ENCODE measurements at regions not wholly inside any gene's neighbourhood (a gene's known extent, or its start where the extent isn't known, plus 50 kb on each side); places are given as distances from the start of the nearest gene placed in this dataset.
A peak's percentile ranks its signal among the peaks of the same experiment; 100 is the strongest.

DNA sequence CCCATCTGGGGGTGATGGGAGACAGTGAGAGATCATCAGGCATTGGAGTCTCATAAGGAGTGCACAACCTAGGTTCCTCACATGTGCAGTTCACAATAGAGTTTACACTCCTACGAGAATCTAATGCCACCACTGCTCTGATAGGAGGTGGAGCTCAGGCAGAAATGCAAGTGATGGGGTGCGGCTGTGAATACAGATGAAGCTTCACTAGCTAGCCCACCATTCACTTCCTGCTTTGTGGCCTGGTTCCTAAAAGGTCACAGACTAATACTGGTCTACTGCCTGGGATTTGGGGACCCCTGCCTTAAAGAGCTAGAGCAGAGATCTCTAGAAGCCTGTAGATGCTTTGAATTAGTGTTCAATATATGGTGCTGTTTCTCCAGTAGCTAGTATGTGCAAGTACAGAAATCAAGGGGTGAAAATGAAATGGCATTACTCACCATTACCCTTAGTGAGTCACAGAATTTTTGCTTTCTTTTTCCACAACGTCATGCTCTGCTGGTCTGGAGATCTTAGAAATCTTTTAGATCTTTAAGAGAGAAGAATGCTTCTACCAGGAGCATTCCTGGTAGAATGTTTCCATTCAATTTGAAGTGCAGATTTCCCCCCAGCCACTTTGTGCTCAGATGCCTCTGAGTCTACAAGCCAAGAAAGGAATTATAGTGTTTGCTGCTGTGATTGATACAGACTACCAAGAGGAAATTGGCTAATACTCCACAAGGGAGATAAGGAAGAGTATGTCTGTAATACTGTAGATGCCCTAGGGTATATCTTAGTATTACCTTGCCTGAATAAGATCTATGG is 2301.2 kb downstream of the PCDH9 start:
- H3K27ac ChIP-seq (ENCODE audit: low read length), result no peak overlapping the region
- H3K27me3 ChIP-seq (ENCODE audit: low read depth, low read length), result no peaks in the 10 kb centered on the region
- H3K4me3 ChIP-seq (ENCODE audit: low read depth in 1 of 2, low read length in 2 of 2), result no peak overlapping the region
- no peaks in the 10 kb centered on the region for H3K9me3 ChIP-seq (ENCODE audit: control insufficient read depth in 1 of 2, low read length in 2 of 2)
- no peaks in the 10 kb centered on the region for H3K36me3 ChIP-seq (ENCODE audit: control insufficient read depth in 1 of 2, insufficient read depth in 2 of 2, low read length in 2 of 2)
- H3K4me1 ChIP-seq (ENCODE audit: control insufficient read depth in 1 of 2, insufficient read depth in 2 of 2, low read length in 2 of 2), result no peaks in the 10 kb centered on the region

DNA sequence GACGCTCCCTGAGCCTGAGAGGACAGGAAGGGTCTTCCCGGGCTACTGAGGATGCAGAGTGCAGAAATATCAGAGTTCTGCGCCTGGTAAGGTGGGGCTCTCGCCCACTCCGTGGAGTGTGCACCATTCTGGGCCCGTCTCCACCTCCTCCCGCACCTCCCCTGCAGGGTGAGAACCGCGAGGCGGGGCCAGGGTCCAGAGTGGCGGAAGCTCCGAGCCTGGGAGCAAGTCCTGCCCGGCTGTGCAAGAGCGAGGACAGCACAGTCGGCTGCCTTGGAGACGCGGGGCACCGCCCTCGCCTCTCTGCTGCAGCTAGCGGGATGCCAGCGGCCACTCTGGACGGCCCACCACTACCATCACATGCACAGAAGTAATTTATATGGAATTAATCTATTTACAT is 2304.4 kb downstream of the PCDH9 start:
- Histone ChIP-seq H3K4me1 (ENCODE audit: control insufficient read depth in 1 of 2, insufficient read depth in 2 of 2, low read length in 2 of 2) (no peaks in the 10 kb centered on the region), H3K27ac (ENCODE audit: low read length) (no peak overlapping the region), H3K27me3 (ENCODE audit: low read depth, low read length) (no peaks in the 10 kb centered on the region), H3K36me3 (ENCODE audit: control insufficient read depth in 1 of 2, insufficient read depth in 2 of 2, low read length in 2 of 2) (no peaks in the 10 kb centered on the region), H3K4me3 (ENCODE audit: low read depth in 1 of 2, low read length in 2 of 2) (no peak overlapping the region), H3K9me3 (ENCODE audit: control insufficient read depth in 1 of 2, low read length in 2 of 2) (no peaks in the 10 kb centered on the region)

DNA sequence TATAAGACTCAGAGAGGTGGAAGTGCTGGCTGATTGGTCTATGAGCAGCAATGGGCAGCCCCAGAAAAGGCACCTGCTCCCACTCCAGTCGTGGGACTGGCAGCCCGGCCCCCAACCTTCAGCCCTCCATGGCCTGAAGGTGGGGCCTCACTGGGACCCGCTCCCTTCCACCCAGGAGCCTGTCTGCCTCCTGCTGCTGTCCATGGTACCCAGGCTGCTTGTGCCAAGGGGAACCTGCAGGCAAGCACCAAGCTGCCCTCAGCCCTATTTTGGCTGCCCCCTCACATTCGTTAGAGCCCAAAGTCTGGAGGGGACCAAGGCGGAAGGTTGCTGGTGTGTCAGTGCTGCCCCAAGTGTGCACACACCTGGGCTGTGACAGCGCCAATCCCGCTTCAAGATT is 2304.9 kb downstream of the PCDH9 start:
- no peak overlapping the region for H3K4me3 ChIP-seq (ENCODE audit: low read depth in 1 of 2, low read length in 2 of 2)
- H3K27me3 ChIP-seq (ENCODE audit: low read depth, low read length), result no peaks in the 10 kb centered on the region
- H3K27ac ChIP-seq (ENCODE audit: low read length), result no peak overlapping the region
- no peaks in the 10 kb centered on the region for H3K9me3 ChIP-seq (ENCODE audit: control insufficient read depth in 1 of 2, low read length in 2 of 2)
- no peaks in the 10 kb centered on the region for H3K36me3 ChIP-seq (ENCODE audit: control insufficient read depth in 1 of 2, insufficient read depth in 2 of 2, low read length in 2 of 2)
- no peaks in the 10 kb centered on the region for H3K4me1 ChIP-seq (ENCODE audit: control insufficient read depth in 1 of 2, insufficient read depth in 2 of 2, low read length in 2 of 2)

DNA sequence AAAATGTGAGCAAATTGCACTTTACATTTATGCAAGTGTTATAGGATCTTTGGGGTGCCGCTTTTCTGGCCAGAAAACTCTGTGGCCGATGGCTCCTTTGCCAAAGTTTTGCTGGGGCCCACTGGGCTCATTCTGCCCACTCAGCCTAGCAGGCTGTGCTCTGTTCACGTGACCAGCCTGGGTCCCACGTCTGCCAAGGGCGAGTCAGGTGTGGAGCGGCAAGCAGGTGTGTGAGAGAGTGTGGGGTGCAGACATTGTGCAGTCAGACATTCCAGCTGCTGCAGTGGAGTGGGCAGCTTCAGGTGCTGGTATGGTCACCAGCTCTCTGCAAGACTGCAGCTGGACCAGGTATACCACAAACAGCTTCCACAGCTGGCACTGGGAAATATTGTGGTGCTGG is 2305.7 kb downstream of the PCDH9 start:
- no peaks in the 10 kb centered on the region for H3K36me3 ChIP-seq (ENCODE audit: control insufficient read depth in 1 of 2, insufficient read depth in 2 of 2, low read length in 2 of 2)
- H3K27ac ChIP-seq (ENCODE audit: low read length), result no peak overlapping the region
- no peak overlapping the region for H3K4me3 ChIP-seq (ENCODE audit: low read depth in 1 of 2, low read length in 2 of 2)
- no peaks in the 10 kb centered on the region for H3K9me3 ChIP-seq (ENCODE audit: control insufficient read depth in 1 of 2, low read length in 2 of 2)
- no peaks in the 10 kb centered on the region for H3K27me3 ChIP-seq (ENCODE audit: low read depth, low read length)
- no peaks in the 10 kb centered on the region for H3K4me1 ChIP-seq (ENCODE audit: control insufficient read depth in 1 of 2, insufficient read depth in 2 of 2, low read length in 2 of 2)

DNA sequence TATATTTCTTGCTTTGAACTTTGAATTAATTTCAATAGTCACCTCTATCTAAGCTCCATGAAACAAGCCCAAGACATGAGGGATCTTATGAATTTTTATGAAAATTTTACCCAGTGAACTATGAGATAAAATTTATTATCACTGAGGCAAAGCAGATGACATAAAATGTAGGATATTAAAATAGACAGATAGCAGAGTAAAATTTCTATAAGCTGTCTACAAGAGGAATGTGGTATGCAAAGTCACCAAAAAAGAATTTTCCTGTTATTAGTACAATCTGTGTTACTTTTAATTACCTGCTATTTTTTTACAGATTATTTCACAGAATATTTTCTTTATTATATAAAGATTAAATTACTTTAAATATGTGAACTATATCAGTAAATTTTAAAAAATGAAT is 2312.6 kb downstream of the PCDH9 start:
- peaks cover 0 to 4% of the 10 kb centered on the region in 2 donors for H3K9me3 ChIP-seq (ENCODE audit: control insufficient read depth in 1 of 2, low read length in 2 of 2)
- no peaks in the 10 kb centered on the region for H3K36me3 ChIP-seq (ENCODE audit: control insufficient read depth in 1 of 2, insufficient read depth in 2 of 2, low read length in 2 of 2)
- H3K27me3 ChIP-seq (ENCODE audit: low read depth, low read length), result no peaks in the 10 kb centered on the region
- H3K27ac ChIP-seq (ENCODE audit: low read length), result no peak overlapping the region
- no peaks in the 10 kb centered on the region for H3K4me1 ChIP-seq (ENCODE audit: control insufficient read depth in 1 of 2, insufficient read depth in 2 of 2, low read length in 2 of 2)
- no peak overlapping the region for H3K4me3 ChIP-seq (ENCODE audit: low read depth in 1 of 2, low read length in 2 of 2)

DNA sequence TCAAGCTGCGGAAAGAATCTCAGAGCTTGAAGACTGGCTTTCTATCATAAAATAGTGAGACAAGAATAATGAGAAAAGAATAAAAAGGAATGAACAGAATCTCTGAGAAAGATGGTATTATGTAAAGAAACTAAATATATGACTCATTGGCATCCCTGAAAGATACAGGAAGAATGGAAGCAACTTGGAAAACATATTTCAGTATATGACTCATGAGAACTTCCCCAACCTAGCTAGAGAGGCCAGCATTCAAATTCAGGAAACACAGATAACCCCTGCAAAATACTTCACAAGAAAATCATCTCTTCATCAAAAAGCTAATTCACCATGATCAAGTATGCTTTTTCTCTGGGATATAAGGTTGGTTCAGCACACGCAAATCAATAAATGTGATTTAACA is 2318.0 kb downstream of the PCDH9 start:
- Histone ChIP-seq H3K27me3 (ENCODE audit: low read depth, low read length) (no peaks in the 10 kb centered on the region), H3K4me1 (ENCODE audit: control insufficient read depth in 1 of 2, insufficient read depth in 2 of 2, low read length in 2 of 2) (no peaks in the 10 kb centered on the region), H3K4me3 (ENCODE audit: low read depth in 1 of 2, low read length in 2 of 2) (no peak overlapping the region), H3K27ac (ENCODE audit: low read length) (no peak overlapping the region), H3K9me3 (ENCODE audit: control insufficient read depth in 1 of 2, low read length in 2 of 2) (peaks cover 0 to 4% of the 10 kb centered on the region in 2 donors), H3K36me3 (ENCODE audit: control insufficient read depth in 1 of 2, insufficient read depth in 2 of 2, low read length in 2 of 2) (no peaks in the 10 kb centered on the region)

DNA sequence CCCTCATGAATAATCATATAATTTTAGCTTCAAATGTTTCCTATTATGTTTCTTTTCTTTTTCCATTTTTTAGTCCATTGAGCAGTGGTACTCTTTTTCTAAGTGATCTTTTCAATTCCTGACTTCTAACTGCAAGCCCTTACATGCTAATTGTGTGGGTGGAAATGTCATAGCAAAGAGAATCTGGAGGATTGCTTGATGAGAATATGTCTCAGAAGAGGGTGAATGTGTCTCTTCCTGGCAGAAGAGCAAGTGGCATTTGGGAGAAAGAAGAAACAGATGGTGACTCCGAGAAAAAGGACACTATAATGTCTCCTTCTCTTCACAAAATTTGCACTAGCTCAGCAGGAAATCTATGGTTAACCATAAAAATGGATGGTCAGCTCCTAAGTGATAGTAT is 2320.0 kb downstream of the PCDH9 start:
- no peak overlapping the region for H3K27ac ChIP-seq (ENCODE audit: low read length)
- no peaks in the 10 kb centered on the region for H3K27me3 ChIP-seq (ENCODE audit: low read depth, low read length)
- no peaks in the 10 kb centered on the region for H3K4me1 ChIP-seq (ENCODE audit: control insufficient read depth in 1 of 2, insufficient read depth in 2 of 2, low read length in 2 of 2)
- peaks cover 0 to 4% of the 10 kb centered on the region in 2 donors for H3K9me3 ChIP-seq (ENCODE audit: control insufficient read depth in 1 of 2, low read length in 2 of 2)
- H3K36me3 ChIP-seq (ENCODE audit: control insufficient read depth in 1 of 2, insufficient read depth in 2 of 2, low read length in 2 of 2), result no peaks in the 10 kb centered on the region
- no peak overlapping the region for H3K4me3 ChIP-seq (ENCODE audit: low read depth in 1 of 2, low read length in 2 of 2)

DNA sequence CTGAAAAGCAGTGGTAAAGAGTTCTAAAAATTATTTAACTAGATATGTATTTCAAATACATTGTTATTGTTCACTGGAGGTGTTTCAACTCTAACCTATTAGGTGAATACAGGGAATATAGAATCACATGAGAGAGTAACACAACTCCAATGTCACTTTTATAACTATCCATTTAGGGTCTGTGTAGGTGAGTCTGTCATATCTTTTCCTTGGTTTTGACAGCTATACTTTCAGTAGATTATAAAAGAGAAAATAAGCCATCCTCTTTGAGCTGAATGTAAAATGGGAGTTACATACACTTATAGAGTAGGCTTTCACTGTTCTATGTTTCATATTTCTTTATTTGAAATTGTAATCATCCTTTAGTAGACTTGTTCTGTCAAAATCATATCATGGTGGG is 2321.0 kb downstream of the PCDH9 start:
- Histone ChIP-seq H3K9me3 (ENCODE audit: control insufficient read depth in 1 of 2, low read length in 2 of 2) (peaks cover 0 to 4% of the 10 kb centered on the region in 2 donors), H3K36me3 (ENCODE audit: control insufficient read depth in 1 of 2, insufficient read depth in 2 of 2, low read length in 2 of 2) (no peaks in the 10 kb centered on the region), H3K27me3 (ENCODE audit: low read depth, low read length) (no peaks in the 10 kb centered on the region), H3K4me3 (ENCODE audit: low read depth in 1 of 2, low read length in 2 of 2) (no peak overlapping the region), H3K4me1 (ENCODE audit: control insufficient read depth in 1 of 2, insufficient read depth in 2 of 2, low read length in 2 of 2) (no peaks in the 10 kb centered on the region), H3K27ac (ENCODE audit: low read length) (no peak overlapping the region)

DNA sequence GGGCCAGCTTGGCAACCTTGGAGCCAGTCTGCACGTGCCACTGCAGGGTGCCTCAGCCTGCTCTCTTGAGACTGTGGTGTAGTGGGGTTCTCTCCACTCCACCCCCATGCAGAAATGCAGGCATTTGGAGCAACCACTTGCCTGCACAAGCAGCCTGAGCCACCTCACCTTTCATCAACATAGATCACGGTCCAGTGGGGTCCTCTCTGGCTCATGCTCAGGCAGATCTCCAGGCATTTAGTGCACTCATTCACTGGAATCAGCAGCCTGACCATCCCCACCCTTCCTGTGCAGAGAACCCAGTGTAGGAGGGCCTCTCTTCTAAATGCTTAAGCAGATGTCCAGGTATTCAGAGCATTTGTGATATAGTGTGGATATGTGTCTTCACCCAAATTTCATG is 2330.1 kb downstream of the PCDH9 start:
- Histone ChIP-seq H3K4me1 (ENCODE audit: control insufficient read depth in 1 of 2, insufficient read depth in 2 of 2, low read length in 2 of 2) (no peaks in the 10 kb centered on the region), H3K4me3 (ENCODE audit: low read depth in 1 of 2, low read length in 2 of 2) (no peak overlapping the region), H3K27me3 (ENCODE audit: low read depth, low read length) (no peaks in the 10 kb centered on the region), H3K9me3 (ENCODE audit: control insufficient read depth in 1 of 2, low read length in 2 of 2) (no peaks in the 10 kb centered on the region), H3K27ac (ENCODE audit: low read length) (no peak overlapping the region), H3K36me3 (ENCODE audit: control insufficient read depth in 1 of 2, insufficient read depth in 2 of 2, low read length in 2 of 2) (no peaks in the 10 kb centered on the region)

DNA sequence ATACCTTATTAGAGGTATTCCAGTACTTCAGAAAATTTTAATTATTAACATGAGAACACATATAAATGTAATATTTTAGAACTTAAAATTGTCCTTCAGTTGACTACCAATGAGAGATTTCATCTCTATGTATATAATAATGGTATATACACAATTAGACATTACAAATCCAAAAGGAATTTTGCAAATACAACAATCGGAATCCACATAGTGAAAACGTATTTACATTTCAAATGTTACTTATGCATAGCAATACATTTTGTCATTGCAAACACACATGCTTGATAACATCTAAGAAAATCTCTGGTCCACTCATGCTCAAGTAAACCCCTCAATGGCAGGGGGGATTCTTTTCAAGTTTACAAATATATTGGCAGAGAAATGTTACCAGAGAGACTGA is 2345.2 kb downstream of the PCDH9 start:
- no peak overlapping the region for H3K27ac ChIP-seq (ENCODE audit: low read length)

DNA sequence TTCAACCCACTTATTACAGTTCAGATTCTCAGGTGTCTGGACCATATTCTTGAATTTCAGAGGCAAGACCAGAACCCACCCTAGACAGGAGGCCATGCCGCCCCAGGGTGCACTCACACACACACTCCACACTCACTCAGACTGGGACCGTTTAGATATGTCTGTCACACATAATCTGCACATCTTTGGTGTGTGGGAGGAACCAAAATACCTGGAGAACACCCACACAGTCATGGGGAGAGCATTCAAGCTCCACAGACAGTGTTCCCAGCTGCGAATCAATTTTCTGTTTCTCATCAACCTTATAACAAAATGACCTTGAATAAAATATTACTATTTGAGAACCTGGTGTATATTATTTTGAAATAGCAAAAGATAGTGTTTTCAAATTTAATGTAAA is 2353.0 kb downstream of the PCDH9 start:
- Histone ChIP-seq H3K36me3 (ENCODE audit: control insufficient read depth in 1 of 2, insufficient read depth in 2 of 2, low read length in 2 of 2) (no peaks in the 10 kb centered on the region), H3K9me3 (ENCODE audit: control insufficient read depth in 1 of 2, low read length in 2 of 2) (peaks cover 0 to 2% of the 10 kb centered on the region in 2 donors), H3K27ac (ENCODE audit: low read length) (no peak overlapping the region), H3K27me3 (ENCODE audit: low read depth, low read length) (no peaks in the 10 kb centered on the region), H3K4me3 (ENCODE audit: low read depth in 1 of 2, low read length in 2 of 2) (no peak overlapping the region), H3K4me1 (ENCODE audit: control insufficient read depth in 1 of 2, insufficient read depth in 2 of 2, low read length in 2 of 2) (no peaks in the 10 kb centered on the region)

More for the DNA sequence above, 2345.2 kb downstream of the PCDH9 start:
- Histone ChIP-seq H3K9me3 (ENCODE audit: control insufficient read depth in 1 of 2, low read length in 2 of 2) (no peaks in the 10 kb centered on the region), H3K4me1 (ENCODE audit: control insufficient read depth in 1 of 2, insufficient read depth in 2 of 2, low read length in 2 of 2) (no peaks in the 10 kb centered on the region), H3K36me3 (ENCODE audit: control insufficient read depth in 1 of 2, insufficient read depth in 2 of 2, low read length in 2 of 2) (no peaks in the 10 kb centered on the region), H3K27me3 (ENCODE audit: low read depth, low read length) (no peaks in the 10 kb centered on the region), H3K4me3 (ENCODE audit: low read depth in 1 of 2, low read length in 2 of 2) (no peak overlapping the region)

DNA sequence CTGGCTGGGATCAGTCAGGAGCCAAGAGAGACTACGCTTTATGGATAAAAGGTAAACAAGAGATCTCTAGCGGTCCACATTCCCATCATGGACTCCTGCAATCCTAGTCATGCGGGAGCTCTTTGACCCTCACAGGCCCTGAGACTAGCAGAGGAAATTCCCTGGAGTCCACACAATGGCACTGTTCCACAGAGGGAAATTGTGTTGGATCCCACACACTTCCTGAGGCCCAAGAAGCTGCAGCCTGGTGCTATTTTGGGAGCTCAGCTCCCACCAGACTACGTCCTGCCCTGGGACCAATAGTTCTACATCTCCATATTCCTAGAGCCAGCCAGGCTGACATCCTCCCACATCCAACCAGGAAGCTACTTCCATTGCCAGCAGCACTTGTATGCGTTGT is 2358.4 kb downstream of the PCDH9 start:
- no peaks in the 10 kb centered on the region for H3K27me3 ChIP-seq (ENCODE audit: low read depth, low read length)
- H3K4me3 ChIP-seq (ENCODE audit: low read depth in 1 of 2, low read length in 2 of 2), result peak overlapping the region in 1 of 2 donors; percentile 8
- H3K4me1 ChIP-seq (ENCODE audit: control insufficient read depth in 1 of 2, insufficient read depth in 2 of 2, low read length in 2 of 2), result no peaks in the 10 kb centered on the region
- H3K27ac ChIP-seq (ENCODE audit: low read length), result no peak overlapping the region
- peaks cover 0 to 12% of the 10 kb centered on the region in 2 donors for H3K9me3 ChIP-seq (ENCODE audit: control insufficient read depth in 1 of 2, low read length in 2 of 2)
- no peaks in the 10 kb centered on the region for H3K36me3 ChIP-seq (ENCODE audit: control insufficient read depth in 1 of 2, insufficient read depth in 2 of 2, low read length in 2 of 2)

Data from muscle layer of duodenum (tissue), 2 donors.